Neural progenitor cell (in vitro differentiated cells): ENCODE measurements at regions not wholly inside any gene's neighbourhood (a gene's known extent, or its start where the extent isn't known, plus 50 kb on each side); places are given as distances from the start of the nearest gene placed in this dataset.
A peak's percentile ranks its signal among the peaks of the same experiment; 100 is the strongest.

Experiments
- DNase-seq: peaks from one replicate; pipeline ENCODE4 v3.0.0-alpha.2; 2016; ENCODE audit warnings: low spot score
- H2AFZ ChIP-seq: fragments of 200-600 bp; sonication (generic); replicated peaks from 2 replicates; pipeline ENCODE4 v1.6.1; 2016; ENCODE audit warnings: antibody characterized with exemption
- H3F3A ChIP-seq: fragments of 200-600 bp; sonication (generic); 2 replicates; pipeline ENCODE4 v1.6.1; 2016; ENCODE audit warnings: antibody characterized with exemption, low read depth
- H3K27ac ChIP-seq: fragments of 200-600 bp; sonication (generic); 2 replicates; pipeline ENCODE4 v1.5.1; 2016; ENCODE audit warnings: mild to moderate bottlenecking
- H3K27me3 ChIP-seq: fragments of 200-600 bp; sonication (generic); 2 replicates; pipeline ENCODE4 v1.6.1; 2016; ENCODE audit warnings: mild to moderate bottlenecking, moderate library complexity
- H3K36me3 ChIP-seq: fragments of 200-600 bp; sonication (generic); 2 replicates; pipeline ENCODE4 v1.5.1; 2016
- H3K4me1 ChIP-seq: fragments of 200-600 bp; sonication (generic); 2 replicates; pipeline ENCODE4 v1.6.1; 2016; ENCODE audit warnings: mixed run types
- H3K4me2 ChIP-seq: fragments of 200-600 bp; sonication (generic); 2 replicates; pipeline ENCODE4 v1.6.1; 2016
- H3K4me3 ChIP-seq: fragments of 200-600 bp; sonication (generic); 2 replicates; pipeline ENCODE4 v1.5.1; 2016
- H3K79me2 ChIP-seq: fragments of 200-600 bp; sonication (generic); 2 replicates; pipeline ENCODE4 v1.6.1; 2016; ENCODE audit warnings: low read depth
- H3K9ac ChIP-seq: fragments of 200-600 bp; sonication (generic); 2 replicates; pipeline ENCODE4 v1.6.1; 2016
- H3K9me3 ChIP-seq: fragments of 200-600 bp; sonication (generic); 2 replicates; pipeline ENCODE4 v1.5.1; 2016; ENCODE audit warnings: low read depth
- H4K20me1 ChIP-seq: fragments of 200-600 bp; sonication (generic); 2 replicates; pipeline ENCODE4 v1.6.1; 2016; ENCODE audit warnings: low read depth
- H3K27ac Mint-ChIP-seq: 3 replicates; pipeline ENCODE4 v1.8.0; 2021; ENCODE audit warnings: mixed read lengths
- H3K27me3 Mint-ChIP-seq: 2 replicates; pipeline ENCODE4 v1.8.0; 2022; ENCODE audit warnings: low read depth, mild to moderate bottlenecking, inconsistent platforms, moderate library complexity, mixed read lengths; ENCODE audit not compliant: insufficient read depth
- H3K36me3 Mint-ChIP-seq: 3 replicates; pipeline ENCODE4 v1.8.0; 2021; ENCODE audit warnings: mixed read lengths
- H3K4me1 Mint-ChIP-seq: 3 replicates; pipeline ENCODE4 v1.8.0; 2021; ENCODE audit warnings: mixed read lengths
- H3K4me3 Mint-ChIP-seq: 3 replicates; pipeline ENCODE4 v1.8.0; 2021; ENCODE audit warnings: mild to moderate bottlenecking, moderate library complexity, mixed read lengths
- H3K9me3 Mint-ChIP-seq: 3 replicates; pipeline ENCODE4 v1.8.0; 2020; ENCODE audit warnings: mixed read lengths
- CTCF ChIP-seq: fragments of 200-600 bp; sonication (generic); IDR thresholded peaks from 2 replicates; pipeline ENCODE4 v1.5.1; 2017; ENCODE audit warnings: antibody characterized with exemption, mild to moderate bottlenecking
- EZH2 ChIP-seq: fragments of 200-600 bp; sonication (generic); IDR thresholded peaks from 2 replicates; pipeline ENCODE4 v1.6.1; 2017; ENCODE audit warnings: antibody characterized with exemption, mild to moderate bottlenecking, moderate library complexity
- EZH2phosphoT487 ChIP-seq: fragments of 200-600 bp; sonication (generic); IDR thresholded peaks from 2 replicates; pipeline ENCODE4 v1.6.1; 2017; ENCODE audit warnings: antibody characterized with exemption

- no peak overlapping the region for H3K4me3 Mint-ChIP-seq
- Histone ChIP-seq H4K20me1 (no peaks in the 10 kb centered on the region), H3F3A (no peaks in the 10 kb centered on the region), H3K27me3 (no peaks in the 10 kb centered on the region), H3K36me3 (no peaks in the 10 kb centered on the region), H3K27ac (no peak overlapping the region), H2AFZ (no peak overlapping the region), H3K4me3 (no peak overlapping the region), H3K4me1 (no peaks in the 10 kb centered on the region), H3K9me3 (no peaks in the 10 kb centered on the region), H3K4me2 (no peak overlapping the region), H3K79me2 (no peaks in the 10 kb centered on the region), H3K9ac (no peak overlapping the region)
- no peak overlapping the region for H3K27ac Mint-ChIP-seq
- no peaks in the 10 kb centered on the region for H3K36me3 Mint-ChIP-seq
- no peaks in the 10 kb centered on the region for H3K27me3 Mint-ChIP-seq
- H3K9me3 Mint-ChIP-seq, result peaks cover 7% of the 10 kb centered on the region
- TF ChIP-seq EZH2, result no peak
- TF ChIP-seq EZH2phosphoT487, result no peak
- no peak for TF ChIP-seq CTCF
- DNase-seq, result no peak
- no peaks in the 10 kb centered on the region for H3K4me1 Mint-ChIP-seq
Measured at GRCh38 chr10:36202881-36203280, 560.8 kb upstream of the FZD8 start.

GRCh38 chr10:36200577-36200976 is 558.5 kb upstream of the FZD8 start:
- H3K9me3 Mint-ChIP-seq, result peaks cover 16% of the 10 kb centered on the region
- H3K27ac ChIP-seq, result no peak overlapping the region
- peak overlapping the region; percentile 1 for H2AFZ ChIP-seq
- H3K4me3 Mint-ChIP-seq, result no peak overlapping the region
- no peak overlapping the region for H3K27ac Mint-ChIP-seq
- no peaks in the 10 kb centered on the region for H3K36me3 ChIP-seq
- H3K4me3 ChIP-seq, result no peak overlapping the region
- TF ChIP-seq EZH2phosphoT487, result no peak
- TF ChIP-seq EZH2, result no peak
- TF ChIP-seq CTCF, result no peak
- no peak overlapping the region for H3K4me2 ChIP-seq
- no peaks in the 10 kb centered on the region for H3F3A ChIP-seq
- H3K36me3 Mint-ChIP-seq, result no peaks in the 10 kb centered on the region
- H3K4me1 Mint-ChIP-seq, result no peaks in the 10 kb centered on the region
- no peak for DNase-seq
- H3K27me3 Mint-ChIP-seq, result no peaks in the 10 kb centered on the region
- no peaks in the 10 kb centered on the region for H4K20me1 ChIP-seq
- H3K4me1 ChIP-seq, result no peaks in the 10 kb centered on the region
- H3K9me3 ChIP-seq, result no peaks in the 10 kb centered on the region
- H3K9ac ChIP-seq, result no peak overlapping the region
- no peaks in the 10 kb centered on the region for H3K27me3 ChIP-seq
- no peaks in the 10 kb centered on the region for H3K79me2 ChIP-seq

GRCh38 chr10:36198322-36198721 is 556.2 kb upstream of the FZD8 start:
- Histone ChIP-seq H3K27me3 (no peaks in the 10 kb centered on the region), H2AFZ (no peak overlapping the region), H3K9me3 (no peaks in the 10 kb centered on the region), H3K4me2 (no peak overlapping the region), H3K9ac (no peak overlapping the region), H3K79me2 (no peaks in the 10 kb centered on the region), H4K20me1 (no peaks in the 10 kb centered on the region), H3K27ac (no peak overlapping the region), H3K36me3 (no peaks in the 10 kb centered on the region), H3F3A (no peaks in the 10 kb centered on the region), H3K4me1 (no peaks in the 10 kb centered on the region), H3K4me3 (no peak overlapping the region)
- TF ChIP-seq CTCF (no peak), EZH2 (no peak), EZH2phosphoT487 (no peak)
- peak overlapping the region; percentile 69 for H3K27ac Mint-ChIP-seq
- peaks cover 4% of the 10 kb centered on the region for H3K4me1 Mint-ChIP-seq
- H3K4me3 Mint-ChIP-seq, result no peak overlapping the region
- H3K36me3 Mint-ChIP-seq, result no peaks in the 10 kb centered on the region
- no peak for DNase-seq
- H3K27me3 Mint-ChIP-seq, result no peaks in the 10 kb centered on the region
- H3K9me3 Mint-ChIP-seq, result peaks cover 19% of the 10 kb centered on the region

- Mint-ChIP-seq H3K4me3 (no peak overlapping the region), H3K36me3 (peaks cover 2% of the 10 kb centered on the region), H3K27ac (peak overlapping the region; percentile 53), H3K9me3 (peaks cover 40% of the 10 kb centered on the region), H3K27me3 (no peaks in the 10 kb centered on the region), H3K4me1 (peaks cover 4% of the 10 kb centered on the region)
- no peak for DNase-seq
- no peaks in the 10 kb centered on the region for H3K9me3 ChIP-seq
- no peak overlapping the region for H3K4me2 ChIP-seq
- H2AFZ ChIP-seq, result peak overlapping the region; percentile 5
- no peaks in the 10 kb centered on the region for H3F3A ChIP-seq
- no peak overlapping the region for H3K27ac ChIP-seq
- no peaks in the 10 kb centered on the region for H3K27me3 ChIP-seq
- no peaks in the 10 kb centered on the region for H3K79me2 ChIP-seq
- TF ChIP-seq EZH2, result no peak
- TF ChIP-seq CTCF, result no peak
- TF ChIP-seq EZH2phosphoT487, result no peak
- no peak overlapping the region for H3K4me3 ChIP-seq
- no peaks in the 10 kb centered on the region for H3K36me3 ChIP-seq
- H4K20me1 ChIP-seq, result no peaks in the 10 kb centered on the region
- H3K9ac ChIP-seq, result no peak overlapping the region
- H3K4me1 ChIP-seq, result no peaks in the 10 kb centered on the region
Measured at GRCh38 chr10:36195364-36195763, 553.3 kb upstream of the FZD8 start.
